NCI-H1930 (cell line): ENCODE measurements at regions not wholly inside any gene's neighbourhood (a gene's known extent, or its start where the extent isn't known, plus 50 kb on each side); places are given as distances from the start of the nearest gene placed in this dataset.
"Not testable (repeated sequence)": the region's sequence is repeated elsewhere in the genome, so short reads cannot be mapped to it uniquely, and the experiment has no call there.

ENCODE experiments used
- DNase-seq, 2 experiments: peaks; one replicate each; lab custom pipeline; 2025; lab: John Stamatoyannopoulos, UW

DNA sequence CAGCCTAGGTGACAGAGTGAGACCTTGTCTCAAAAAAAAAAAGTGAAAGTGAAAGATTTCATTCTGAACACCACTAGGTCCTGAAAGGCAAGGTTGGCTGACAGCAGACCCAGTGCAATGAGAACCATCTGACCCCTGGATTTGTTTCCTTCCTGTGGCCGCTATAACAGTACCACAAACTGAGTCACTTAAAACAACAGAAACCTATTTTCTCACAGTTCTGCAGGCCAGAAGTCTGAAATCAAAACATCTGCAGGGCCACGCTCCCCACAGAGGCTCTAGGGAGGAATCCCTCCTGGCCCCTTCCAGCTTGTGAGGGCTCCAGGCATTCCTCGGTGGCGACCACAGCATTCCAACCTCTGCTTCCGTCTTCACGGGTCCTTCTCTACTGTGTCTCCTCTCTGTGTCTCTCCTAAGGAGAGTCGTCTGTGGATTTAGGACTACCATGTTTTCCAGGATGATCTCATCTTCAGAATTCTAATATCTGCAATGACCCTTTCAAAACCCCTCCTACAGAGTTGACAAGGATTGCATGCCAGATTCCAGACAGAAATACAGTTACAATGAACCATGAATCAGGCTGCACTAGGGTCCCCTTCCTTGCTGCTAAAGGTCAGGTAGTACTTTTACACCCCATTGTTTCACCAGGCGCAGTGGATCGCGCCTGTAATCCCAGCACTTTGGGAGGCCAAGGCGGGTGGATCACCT is 78.0 kb upstream of the ADGRL1 start:
- DNase-seq: not testable (repeated sequence)

GRCh38 chr19:14279270-14279669 is 73.3 kb upstream of the ADGRL1 start:
- not testable (repeated sequence) for DNase-seq

DNA sequence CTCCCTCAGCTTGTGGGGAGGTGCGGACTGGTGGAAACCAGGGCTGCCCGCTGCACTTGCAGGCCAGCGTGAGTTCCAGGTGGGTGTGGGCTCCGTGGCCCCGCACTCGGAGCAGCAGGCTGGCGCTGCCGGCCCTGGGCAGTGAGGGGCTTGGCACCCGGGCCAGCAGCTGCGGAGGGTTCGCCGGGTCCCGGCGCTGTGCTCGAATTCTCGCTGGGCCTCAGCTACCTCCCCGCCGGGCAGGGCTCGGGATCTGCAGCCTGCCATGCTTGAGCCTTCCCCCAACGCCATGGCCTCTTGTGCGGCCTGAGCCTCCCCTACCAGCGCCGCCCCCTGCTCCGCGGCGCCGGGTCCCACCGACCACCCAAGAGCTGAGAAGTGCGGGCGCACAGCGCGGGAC is 71.6 kb upstream of the ADGRL1 start:
- no peak for DNase-seq

DNA sequence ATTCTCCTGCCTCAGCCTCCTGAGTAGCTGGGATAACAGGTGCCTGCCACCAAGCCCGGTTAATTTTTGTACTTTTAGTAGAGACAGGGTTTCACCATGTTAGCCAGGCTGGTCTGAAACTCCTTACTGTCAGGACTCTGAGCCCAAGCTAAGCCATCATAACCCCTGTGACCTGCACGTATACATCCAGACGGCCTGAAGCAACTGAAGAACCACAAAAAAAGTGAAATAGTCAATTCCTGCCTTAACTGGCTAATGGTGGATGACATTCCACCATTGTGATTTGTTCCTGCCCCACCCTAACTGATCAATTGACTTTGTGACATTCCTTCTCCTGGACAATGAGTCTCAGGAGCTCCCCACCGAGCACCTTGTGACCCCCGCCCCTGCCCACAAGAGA is 69.9 kb upstream of the ADGRL1 start:
- DNase-seq: not testable (repeated sequence)

DNA sequence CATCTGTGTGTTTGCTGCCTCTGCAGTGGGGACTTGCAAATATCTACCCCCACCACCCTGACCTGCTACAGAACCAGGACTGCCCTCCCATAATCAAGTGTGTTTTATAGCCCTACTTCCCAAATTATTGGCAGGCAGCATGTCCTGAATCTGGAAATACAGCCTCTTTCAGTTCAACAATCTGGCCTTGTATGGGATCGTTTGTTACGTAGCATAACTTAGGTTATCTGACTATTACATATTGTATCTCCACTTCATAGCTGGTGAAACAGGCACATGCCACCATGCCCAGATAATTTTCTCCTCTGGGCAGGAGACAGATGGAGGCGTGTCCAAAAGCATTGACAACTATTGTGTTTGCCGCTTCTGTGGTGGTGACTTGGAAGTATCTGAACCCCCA is 66.7 kb upstream of the ADGRL1 start:
- DNase-seq: no peak

DNA sequence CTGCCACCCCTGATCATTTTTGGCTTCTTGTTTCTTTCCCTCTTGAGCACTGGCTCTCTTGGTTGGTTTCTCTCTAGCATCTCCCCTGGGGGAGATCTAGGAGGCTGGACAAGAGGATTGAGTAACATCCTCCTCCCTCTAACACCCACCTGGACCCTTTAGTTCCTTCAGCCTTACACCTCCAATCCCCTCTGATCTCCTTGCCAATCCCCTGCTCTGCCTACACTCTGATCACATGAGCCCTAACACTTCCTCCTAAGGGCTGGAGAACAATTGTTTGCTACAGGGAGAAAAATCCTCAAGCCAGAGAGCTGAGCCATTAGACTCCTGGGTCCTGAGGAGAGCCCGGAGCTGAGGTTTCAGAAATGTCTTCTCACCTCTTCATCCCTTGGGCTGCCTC is 65.9 kb upstream of the ADGRL1 start:
- no peak for DNase-seq

DNA sequence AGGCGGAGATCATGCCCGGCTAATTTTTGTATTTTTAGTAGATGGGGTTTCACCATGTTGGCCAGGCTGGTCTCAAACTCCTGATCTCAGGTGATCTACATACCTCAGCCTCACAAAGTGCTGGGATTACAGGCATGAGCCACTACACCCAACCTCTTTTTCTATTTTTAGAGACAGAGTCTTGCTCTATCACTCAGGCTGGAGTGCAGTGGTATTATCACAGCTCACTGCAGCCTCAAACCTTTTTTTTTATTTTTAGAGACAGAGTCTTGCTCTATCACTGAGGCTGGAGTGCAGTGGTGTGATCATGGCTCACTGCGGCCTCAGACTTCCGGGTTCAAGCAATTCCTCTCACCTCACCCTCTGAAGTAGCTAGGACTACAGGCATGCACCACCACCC is 64.6 kb upstream of the ADGRL1 start:
- not testable (repeated sequence) for DNase-seq

DNA sequence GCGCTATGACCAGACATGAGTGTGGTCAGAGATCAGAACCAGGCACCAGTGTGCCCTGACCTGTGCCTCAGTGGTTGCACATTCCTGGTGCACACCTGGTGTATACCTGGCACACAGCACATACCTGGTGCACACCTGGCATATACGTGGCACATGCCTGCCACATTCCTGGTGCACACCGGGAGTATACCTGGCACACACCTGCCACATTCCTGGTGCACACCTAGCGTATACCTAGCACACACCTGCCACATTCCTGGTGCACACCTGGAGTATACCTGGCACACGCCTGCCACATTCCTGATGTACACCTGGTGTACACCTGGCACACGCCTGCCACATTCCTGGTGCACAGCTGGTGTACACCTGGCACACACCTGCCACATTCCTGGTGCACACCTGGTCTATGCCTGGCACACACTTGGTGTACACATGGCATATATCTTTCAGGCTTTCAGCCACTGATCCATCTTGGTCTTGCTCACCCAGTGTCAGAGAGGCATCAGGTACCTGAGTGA is 61.3 kb upstream of the ADGRL1 start:
- no peak for DNase-seq

GRCh38 chr19:14266208-14266607 is 60.2 kb upstream of the ADGRL1 start:
- not testable (repeated sequence) for DNase-seq

DNA sequence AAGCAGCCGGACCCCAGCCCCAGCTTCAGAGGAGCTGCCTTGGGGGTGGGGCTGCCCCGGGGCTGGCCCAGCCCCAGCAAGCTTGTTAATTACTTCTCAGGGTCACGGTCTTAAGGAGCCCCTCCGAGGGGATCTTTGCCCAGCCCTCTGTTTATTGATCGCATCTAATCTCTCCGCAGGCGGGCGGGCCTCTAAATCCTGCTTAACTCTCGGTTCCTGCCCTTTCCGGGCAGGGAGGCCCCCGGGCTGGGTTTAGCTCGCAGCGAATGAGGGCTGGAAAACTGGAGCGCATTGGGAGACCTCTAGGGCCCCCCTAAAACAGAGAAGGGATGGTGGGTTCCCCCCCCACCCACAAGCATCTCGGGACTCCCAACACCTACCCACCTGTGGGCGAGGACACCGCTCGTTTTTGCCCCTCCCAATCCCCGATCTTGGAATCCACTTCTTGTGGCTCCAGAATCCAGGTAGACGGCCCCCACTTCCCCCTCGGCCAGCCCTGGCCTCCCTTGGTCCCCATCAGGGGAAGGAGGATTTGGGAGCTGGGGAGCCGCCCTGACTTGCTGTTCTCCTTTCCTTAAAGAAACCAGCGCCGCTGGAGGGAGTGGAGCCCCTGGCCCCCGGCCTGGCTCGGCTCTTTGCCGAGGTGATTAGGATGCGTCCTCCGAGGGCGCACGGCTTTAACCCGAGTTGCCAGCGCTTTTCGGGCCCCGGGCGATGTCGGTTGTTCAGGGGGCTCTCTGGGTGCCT is 59.5 kb upstream of the ADGRL1 start:
- DNase-seq: no peak

DNA sequence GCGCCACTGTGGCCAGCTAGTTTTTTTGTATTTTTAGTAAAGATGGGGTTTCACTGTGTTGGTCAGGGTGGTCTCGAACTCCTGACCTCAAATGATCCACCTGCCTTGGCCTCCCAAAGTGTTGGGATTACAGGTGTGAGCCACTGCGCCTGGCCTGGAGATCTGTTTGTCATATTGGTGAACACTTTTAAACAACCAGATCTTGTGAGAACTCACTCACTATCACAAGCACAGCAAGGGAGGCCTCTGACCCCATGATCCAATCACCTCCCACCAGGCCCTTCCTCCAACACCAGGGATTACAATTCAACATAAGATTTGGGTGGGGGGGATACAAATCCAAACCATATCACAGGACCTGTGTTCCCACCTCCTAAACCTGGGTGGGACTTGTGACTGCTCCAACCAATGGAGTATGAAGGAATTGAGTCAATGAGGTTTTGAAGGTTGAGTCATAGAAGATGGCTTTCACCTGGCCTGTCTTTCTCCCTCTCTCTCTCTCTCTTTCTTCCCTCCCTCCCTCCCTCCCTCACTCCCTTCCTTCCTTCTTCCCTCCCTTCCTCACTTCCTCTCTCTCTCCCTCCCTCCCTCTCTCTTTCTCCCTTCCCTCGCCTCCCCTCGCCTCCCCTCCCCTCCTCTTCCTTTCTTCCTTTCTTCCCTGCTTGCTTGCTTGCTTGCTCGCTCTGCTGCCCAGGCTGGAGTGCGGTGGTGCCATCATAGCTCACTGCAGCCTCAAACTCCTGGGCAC is 50.1 kb upstream of the ADGRL1 start:
- DNase-seq: not testable (repeated sequence)
